CD1c-positive myeloid dendritic cell (primary cell): ENCODE measurements at regions not wholly inside any gene's neighbourhood (a gene's known extent, or its start where the extent isn't known, plus 50 kb on each side); places are given as distances from the start of the nearest gene placed in this dataset.
"Not testable (repeated sequence)": the region's sequence is repeated elsewhere in the genome, so short reads cannot be mapped to it uniquely, and the experiment has no call there.

ENCODE experiments used
- DNase-seq: peaks from one replicate; pipeline ENCODE4 v3.0.0-alpha.2; 2016; ENCODE audit errors: extremely low spot score

DNA sequence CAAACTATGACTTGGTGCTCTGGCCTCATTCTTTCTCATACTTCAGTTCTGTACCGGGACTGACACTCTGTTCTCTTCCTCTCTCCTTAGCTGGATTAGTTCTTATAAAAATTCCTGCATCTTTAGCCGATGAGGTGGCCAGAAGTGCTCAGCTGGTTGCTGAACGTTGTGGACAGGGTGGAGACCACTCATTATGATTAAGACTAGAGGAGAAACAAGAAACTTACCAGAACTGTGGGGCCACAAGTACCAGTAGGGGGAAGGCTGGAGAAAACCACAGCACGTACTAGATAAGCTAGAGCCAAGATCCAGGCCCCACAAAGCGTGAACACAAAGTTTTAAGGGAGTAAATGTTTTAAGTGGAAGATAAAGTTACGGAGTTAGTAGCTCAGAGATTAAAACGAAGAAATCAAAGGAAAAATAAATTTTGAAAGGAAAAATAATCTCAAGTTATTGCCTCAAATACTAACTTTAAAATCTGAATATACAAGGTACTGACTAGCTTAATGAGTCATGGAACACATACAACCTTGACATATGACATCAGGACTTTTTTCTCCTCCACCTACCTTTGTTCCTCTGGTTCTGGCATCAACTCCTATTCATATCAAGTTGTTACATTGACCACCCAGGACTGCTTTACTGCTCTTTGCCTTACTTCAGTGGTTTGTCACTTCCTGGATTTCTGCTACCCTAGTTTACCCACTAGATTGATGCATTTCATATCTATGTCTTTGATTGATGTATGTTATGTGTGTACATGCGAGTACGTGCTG lies 469.0 kb downstream of the TFEC start:
- DNase-seq = no peak

GRCh38 chr7:115559877-115560276 lies 470.7 kb downstream of the TFEC start:
- no peak for DNase-seq

DNA sequence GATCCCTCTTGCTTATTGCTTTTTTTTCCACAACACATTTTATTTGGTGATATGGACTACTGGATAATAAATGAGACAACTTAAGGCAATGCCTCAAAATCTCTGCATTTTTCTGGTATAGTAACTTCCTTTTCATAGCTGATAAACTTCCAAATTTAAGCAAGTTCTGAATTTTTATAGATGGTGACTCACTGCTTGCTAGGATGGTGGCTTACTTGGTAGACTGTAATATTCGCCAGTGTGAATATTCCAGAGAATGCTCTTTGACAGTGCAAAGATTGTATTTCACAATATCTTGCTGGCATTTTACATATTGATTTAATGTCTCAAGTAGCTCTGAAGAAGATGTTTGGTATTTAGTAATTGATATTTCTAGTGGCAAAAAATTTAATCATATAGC lies 472.4 kb downstream of the TFEC start:
- no peak for DNase-seq

GRCh38 chr7:115557296-115557695 lies 473.3 kb downstream of the TFEC start:
- DNase-seq = not testable (repeated sequence)

DNA sequence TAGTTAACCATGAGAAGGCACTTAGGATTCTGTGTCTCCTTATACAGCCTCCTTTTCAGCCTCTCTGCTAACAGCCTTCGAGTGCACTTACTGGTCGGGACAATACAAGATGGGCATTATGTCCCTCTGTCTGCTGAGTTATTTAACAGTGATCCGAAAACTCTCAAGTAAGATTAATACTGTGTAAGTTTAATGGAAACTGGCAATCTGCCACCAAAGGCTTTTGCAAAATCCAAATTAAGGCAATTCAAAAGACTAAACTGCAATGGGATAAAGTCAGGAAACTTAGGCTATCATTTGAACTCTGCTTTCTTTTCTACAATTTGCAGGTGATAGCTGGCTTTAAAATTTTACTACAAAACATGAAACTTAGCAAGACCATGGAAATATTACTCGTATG lies 477.8 kb downstream of the TFEC start:
- DNase-seq = no peak

DNA sequence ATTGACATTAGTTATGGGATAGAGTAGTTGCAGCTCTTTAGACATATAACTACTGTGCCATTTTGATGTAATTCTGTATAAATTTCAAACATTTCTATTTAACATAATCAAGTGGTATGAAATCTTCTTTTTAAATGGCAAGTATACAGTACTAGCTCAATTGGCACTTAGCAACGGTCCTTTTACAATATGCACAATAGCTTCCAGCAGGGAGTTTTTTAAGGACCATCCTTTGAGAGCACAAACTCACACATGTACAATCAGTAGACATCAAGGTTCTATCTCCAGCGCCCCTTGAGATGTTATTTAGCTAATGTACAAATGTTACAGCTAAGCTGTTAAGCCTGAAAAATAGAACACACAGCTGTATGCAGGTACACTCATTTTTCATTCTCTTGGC lies 480.7 kb downstream of the TFEC start:
- DNase-seq = no peak

DNA sequence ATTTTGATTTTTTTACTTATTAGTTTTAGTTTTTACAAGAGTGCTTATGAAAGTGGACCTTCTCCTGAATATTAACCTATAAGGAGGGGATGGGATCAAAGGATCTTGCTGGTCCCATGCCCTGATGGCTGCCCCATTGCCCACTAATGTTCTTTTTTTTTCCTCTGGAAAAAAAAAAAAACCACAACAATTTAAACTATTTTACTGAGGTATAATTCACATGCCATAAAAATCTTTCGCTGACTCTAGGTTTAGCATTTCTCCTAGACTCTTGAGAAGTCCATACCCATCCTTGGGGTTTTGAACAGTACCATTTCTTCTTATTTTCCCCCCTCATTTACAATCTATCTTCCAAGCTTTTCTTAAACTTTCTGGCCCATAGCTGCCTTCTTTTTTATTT lies 481.8 kb downstream of the TFEC start:
- no peak for DNase-seq

DNA sequence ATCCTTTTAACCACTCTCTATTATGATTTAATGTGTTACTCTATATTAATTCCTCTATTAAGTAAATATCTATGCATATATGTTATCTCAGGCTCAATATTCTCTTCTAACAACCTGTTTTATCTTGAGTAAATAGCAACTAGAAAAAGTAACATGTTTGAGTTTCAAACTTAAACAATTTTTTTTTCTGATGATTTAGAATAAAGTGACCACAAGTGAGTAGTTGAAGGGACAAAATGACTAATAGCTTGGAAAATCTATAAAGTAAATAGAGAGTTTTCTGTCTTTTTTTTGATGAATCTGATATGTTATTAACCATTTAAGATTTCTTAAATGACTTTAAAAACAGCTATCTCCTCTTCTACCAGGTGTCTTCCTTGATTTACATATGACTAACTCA lies 483.8 kb downstream of the TFEC start:
- DNase-seq = no peak

- no peak for DNase-seq
Observed at GRCh38 chr7:115533785-115534184, 496.8 kb downstream of the TFEC start.

GRCh38 chr7:115526278-115526677 lies 504.3 kb downstream of the TFEC start:
- DNase-seq = no peak

GRCh38 chr7:115522174-115522573 lies 508.4 kb downstream of the TFEC start:
- no peak for DNase-seq

GRCh38 chr7:115516341-115516740 lies 514.2 kb downstream of the TFEC start:
- DNase-seq = no peak

GRCh38 chr7:115511330-115511729 lies 519.2 kb downstream of the TFEC start:
- DNase-seq = no peak

DNA sequence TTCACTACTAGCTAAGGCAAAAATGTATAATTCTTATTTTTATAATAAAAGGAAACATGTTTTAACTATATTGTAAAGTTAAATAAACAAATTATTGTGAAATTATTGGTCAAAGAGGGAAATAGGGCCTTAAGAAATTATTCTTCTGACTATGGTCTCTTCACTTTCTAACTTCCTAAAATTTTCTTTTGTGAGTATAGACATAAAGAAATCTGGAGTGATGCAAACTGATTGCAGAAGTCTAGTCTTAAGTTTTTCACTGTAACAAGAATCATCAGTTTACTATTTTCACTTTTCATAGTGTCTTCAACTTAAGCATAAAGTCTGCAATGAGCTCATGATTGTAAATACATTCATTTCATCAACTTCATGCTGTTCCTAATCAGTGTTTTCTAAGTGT lies 525.4 kb downstream of the TFEC start:
- DNase-seq = peak; percentile 66

- no peak for DNase-seq
Observed at GRCh38 chr7:115499956-115500355, 530.6 kb downstream of the TFEC start.

DNA sequence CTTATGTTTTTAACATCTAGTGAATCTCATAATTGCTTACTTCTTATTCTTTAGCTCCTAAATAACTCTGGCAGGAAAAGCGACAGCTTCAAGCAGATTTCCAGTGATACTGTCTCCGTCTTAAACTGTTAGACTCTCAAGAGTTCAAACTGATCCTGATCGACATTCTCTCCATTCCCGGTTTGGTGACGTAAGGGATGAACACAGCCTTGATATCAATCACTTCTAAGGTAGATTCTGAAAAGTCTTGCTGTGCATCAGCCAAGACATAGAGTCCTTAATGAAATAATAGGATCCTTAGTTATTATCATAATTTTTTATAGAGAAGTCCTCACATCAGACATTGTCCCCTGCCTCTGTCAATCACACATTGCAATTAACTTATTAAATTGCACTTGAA lies 534.6 kb downstream of the TFEC start:
- DNase-seq = no peak

- no peak for DNase-seq
Observed at GRCh38 chr7:115494529-115495147, 535.9 kb downstream of the TFEC start.

DNA sequence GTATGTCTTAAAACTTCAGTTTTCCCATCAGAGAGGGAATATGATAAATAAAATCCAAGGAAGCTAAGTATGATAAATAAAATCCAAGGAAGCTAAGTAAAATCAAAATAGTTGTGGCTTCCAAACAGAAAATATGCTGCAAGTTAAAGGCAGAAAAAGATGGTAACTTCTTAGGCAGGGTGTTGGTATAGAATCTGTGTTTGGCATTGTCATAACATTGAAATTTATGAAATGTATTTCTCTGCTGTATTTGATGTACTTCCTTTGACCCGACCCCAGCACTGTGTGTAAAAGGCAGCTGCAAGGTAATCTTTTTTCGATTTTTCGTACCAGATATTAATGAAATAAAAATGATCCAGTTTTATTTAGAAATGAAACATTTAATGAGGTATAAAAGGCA lies 537.2 kb downstream of the TFEC start:
- no peak for DNase-seq

- DNase-seq = no peak
Observed at GRCh38 chr7:115491744-115492380, 538.7 kb downstream of the TFEC start.

GRCh38 chr7:115479448-115479847 lies 551.1 kb downstream of the TFEC start:
- no peak for DNase-seq

DNA sequence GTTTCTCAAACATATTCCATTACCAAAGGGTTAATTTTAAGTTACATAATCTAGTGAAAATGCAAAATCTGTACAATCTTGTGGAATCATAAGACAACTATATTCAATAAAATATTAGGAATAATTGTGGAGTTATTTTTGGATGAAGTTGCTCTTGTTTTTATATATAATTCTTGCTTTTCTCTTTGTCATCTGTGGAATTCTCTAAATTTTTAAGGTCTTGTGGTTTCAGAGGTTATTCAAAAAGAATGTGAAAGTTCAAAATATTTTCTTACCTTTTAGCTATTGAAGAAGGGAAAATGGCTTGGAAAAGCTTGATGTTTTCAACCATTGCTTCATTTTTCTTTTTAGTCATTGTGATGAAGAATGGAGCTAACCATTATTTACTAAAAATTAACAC lies 552.1 kb downstream of the TFEC start:
- no peak for DNase-seq

DNA sequence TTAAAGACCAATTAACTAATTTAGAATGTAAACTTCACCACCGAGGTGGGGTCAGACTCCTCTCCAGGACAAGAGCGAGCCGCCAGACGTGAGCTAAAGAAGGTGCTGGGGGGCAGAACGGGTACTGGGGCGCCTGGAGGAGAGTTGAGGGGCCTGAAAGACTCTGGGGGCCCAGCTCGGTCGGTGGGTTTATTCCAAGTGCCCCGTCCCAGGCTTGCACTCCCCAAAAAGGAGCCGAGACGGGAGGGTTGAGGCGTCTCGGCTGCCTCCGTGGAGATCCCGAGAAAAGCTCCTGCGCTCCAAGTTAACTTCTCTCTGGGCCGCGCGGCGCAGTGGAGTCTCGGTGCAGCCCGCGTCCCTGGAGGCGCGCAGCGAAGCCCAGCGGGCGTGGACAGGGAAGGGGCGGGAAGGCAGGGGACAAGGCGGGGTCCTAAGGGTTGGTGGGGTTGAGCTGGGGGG lies 553.3 kb downstream of the TFEC start:
- peak; percentile 20 for DNase-seq

DNA sequence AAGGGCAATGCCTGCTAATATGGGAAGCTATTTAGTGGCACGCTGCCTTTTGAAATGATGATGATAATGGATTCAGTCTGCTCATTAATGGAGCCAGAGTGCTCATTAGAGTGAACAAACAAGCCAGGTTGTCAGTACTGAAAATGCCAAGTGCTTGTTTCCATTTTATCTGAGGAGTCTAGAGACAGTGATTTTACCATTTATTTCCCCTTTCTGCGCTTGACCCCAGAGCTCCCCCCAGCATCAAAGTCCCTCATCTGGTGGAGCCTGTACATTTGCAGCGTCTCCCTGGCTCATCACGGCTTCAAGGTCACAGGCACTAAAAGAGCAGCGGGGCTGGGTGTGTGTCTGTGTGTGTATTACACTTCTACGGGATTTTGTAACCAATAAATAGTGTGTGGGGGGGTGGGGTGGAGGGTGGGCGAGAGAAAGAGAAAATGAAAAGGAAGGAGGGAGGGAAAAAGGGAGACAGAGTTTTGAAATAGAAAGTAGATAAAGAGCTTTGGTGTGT lies 553.8 kb downstream of the TFEC start:
- DNase-seq = no peak
